CD4-positive, alpha-beta T cell treated with Interleukin-4 for 4 hours (primary cell): ENCODE measurements at regions not wholly inside any gene's neighbourhood (a gene's known extent, or its start where the extent isn't known, plus 50 kb on each side); places are given as distances from the start of the nearest gene placed in this dataset.
"Not testable (repeated sequence)": the region's sequence is repeated elsewhere in the genome, so short reads cannot be mapped to it uniquely, and the experiment has no call there.

Experiments used
- DNase-seq: peaks from one replicate; pipeline ENCODE4 v3.0.0-alpha.2; 2020

DNA sequence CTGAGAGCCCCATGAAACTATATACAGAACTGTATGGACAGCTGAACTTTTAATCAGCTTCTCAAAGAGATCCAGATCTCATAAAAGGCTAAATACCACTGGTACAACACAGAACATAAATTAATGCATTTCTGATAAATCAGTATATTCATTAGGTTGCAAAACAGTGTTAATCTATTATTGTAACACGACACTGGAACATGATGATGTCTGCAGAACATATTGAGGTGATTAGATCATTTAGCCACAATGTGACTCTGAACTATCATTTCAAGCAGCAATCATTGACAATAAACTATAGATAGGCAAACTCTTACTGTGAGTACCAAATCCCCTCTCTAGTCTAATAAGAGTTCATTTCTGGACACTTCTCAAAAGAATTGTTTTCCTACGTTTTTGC lies 50.3 kb downstream of the GASK1B start:
- DNase-seq, result no peak

DNA sequence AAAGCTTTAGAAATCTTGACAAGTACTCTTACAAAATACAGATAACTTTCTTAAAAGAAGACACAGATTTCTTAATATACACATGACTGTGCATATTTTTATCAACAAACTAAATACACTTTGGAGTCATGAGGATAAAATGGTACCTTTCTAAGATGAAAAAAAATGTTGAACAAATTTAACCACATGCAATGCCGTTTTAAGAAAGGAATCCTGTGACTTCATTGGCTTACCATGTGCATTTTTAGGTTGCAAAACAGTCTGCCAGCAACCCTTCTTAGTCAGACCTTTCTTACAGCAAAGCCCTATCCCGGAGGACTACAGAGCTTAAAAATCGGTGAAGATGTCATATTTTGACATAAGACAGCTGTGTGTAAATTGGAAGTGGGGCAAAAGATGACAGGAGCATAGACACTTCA lies 51.7 kb downstream of the GASK1B start:
- DNase-seq, result no peak

DNA sequence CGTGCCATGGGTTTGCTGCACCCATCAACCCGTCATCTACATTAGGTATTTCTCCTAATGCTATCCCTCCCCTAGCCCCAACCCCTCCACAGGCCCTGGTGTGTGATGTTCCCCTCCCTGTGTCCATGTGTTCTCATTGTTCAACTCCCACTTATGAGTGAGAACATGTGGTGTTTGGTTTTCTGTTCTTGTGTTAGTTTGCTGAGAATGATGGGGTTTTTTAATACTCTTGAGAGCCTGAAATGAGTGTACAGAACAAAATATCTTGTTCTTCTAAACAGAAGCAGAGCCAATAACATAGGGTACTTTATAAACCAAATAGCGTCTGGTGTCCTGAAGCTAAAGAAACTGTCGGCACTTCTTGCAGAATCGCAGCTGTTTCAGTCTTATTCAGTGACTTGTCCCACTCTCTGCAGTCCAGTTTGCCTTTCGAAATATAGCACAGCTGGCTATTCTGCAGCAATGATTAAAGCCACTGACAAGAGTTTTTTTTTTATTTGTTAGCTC lies 52.1 kb downstream of the GASK1B start:
- not testable (repeated sequence) for DNase-seq

DNA sequence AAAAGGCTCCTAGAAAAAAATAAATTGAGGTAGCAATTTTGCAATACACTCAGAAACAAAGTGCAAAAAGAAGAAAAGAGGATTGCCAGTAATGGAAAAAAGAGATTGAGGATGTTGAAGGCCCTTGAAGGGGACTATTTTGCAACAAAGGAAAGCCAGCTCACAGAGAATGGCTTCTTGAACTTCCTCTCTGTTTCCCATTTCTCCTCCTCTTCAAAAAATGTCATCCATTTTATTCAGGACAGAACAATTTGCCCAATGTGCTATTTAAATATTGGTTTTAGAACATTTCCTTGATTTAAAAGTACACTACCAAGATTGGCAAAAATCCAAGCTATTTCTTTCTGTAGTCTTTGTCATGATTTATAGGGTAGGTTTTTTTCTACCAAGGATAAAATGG lies 60.2 kb downstream of the GASK1B start:
- no peak for DNase-seq

DNA sequence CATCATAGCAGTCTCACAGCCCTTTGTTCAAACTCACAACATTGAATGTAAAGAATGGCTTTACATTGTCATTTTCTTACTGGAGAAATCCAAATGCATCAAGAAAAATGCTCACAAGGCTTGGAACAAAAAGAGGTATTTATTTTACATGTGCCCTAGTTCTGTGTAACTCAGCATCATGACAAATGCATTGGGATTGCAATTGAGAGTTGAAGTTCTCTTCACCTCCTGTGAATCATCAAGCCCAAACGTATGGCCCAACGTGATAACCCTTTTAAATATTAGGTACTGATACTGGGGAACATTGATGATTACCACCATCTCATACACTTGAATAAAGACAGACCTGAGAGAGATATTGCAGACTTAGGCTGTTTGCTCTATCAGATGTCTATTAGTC lies 61.6 kb downstream of the GASK1B start:
- no peak for DNase-seq

DNA sequence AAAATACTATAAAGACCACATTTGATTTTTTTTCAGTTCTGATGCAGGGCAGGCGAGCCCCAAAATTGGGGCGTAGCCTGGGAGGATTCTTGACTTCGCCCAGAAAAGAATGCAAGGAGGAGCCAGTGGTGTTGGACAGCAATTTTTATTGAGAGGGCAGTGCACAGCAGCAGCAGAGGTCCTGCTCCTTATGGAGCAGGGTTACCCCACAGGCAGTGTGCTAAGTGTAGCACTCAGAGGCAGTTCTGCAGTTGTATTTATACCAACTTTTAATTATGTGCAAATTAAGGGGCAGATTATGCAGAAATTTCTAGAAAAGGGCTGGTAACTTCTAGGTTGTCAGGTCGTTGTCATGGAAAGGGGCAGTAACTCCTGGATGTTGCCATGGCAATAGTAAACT lies 69.9 kb downstream of the GASK1B start:
- no peak for DNase-seq

DNA sequence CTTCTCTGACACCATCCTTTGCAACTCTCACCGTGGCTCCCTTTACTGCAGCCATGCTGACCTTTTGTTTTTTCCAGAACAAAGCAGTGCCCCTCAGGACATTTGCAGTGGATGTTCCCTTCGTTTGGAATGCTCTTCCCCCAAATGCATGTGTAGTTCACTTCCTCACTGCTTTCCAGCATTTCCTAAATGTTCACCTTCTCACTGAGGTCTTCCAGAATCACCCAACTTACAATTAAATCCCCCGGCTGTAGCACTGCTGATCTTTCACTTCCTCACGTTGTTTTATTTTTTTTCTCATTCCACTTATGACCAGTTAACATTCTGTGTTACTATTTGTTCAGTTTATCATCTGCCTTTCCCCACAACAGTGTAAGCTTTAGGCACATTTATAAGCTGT lies 73.1 kb downstream of the GASK1B start:
- no peak for DNase-seq

DNA sequence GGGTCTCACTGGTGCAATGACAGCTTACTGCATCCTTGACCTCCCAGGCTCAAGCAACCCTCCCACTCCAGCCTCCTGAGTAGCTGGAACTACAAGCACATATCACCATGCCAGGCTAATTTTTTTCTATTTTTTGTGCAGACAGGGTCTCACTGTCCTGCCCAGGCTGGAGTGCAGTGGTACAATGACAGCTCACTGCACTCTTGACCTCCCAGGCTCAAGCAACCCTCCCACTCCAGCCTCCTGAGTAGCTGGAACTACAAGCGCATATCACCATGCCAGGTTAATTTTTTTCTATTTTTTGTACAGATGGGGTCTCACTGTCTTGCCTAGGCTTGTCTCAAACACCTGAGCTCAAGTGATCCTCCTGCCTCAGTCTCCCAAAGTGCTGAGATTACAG lies 74.0 kb downstream of the GASK1B start:
- DNase-seq, result no peak

DNA sequence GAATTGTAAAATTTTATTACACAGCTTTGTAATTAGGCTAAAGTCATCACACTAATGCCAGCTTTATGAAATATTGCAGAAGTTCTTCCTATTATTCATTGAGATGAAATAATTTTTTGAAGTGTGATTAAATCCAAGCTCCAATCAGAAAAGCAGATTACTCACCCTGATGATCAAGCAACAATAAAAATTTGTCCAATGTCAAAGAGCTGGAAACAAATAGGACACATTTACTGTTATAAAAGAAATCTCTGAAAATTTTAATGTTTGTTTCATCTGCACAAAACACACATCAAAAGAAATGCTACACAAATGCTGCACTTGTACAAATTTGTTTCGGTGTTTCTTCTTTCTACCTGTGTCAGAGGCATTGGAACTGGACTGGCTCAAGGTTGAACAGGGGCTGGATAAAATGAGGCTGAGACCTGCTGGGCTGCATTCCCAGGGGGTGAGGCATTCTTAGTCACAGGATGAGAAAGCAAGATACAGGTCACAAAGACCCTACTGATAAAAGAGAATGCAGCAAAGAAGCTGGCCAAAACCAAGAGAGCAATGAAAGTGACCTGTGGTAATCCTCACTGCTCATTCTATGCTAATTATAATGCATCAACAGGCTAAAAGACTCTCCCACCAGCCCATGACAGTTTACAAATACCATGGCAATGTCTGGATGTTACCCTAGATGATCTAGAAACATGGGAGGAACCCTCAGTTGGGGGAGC lies 78.3 kb downstream of the GASK1B start:
- no peak for DNase-seq

DNA sequence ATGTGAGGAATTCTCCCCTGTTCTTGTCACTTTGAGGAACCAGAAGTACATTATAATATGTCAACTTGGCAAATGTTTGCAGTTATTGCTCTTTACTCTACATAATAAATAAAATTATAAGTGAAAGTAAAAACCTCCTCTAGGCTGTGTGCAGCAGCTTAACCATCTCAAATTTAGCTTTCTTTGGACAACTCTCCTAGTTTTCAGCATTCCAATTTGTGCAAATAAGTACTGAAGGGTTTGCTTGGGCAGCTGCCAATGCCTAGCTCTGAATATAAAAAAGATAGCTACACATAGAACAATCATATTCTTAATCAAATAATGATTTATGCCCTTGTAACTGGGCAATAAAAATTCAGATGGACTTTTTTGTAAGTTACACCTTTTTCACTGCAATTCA lies 82.5 kb downstream of the GASK1B start:
- no peak for DNase-seq

DNA sequence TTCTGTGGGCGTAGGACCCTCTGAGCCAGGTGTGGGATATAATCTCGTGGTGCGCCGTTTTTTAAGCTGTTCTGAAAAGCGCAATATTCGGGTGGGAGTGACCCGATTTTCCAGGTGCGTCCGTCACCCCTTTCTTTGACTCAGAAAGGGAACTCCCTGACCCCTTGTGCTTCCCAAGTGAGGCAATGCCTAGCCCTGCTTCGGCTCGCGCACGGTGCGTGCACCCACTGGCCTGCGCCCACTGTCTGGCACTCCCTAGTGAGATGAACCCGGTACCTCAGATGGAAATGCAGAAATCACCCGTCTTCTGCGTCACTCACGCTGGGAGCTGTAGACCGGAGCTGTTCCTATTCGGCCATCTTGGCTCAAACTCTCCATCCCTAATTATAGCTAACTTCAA lies 82.9 kb downstream of the GASK1B start:
- not testable (repeated sequence) for DNase-seq

DNA sequence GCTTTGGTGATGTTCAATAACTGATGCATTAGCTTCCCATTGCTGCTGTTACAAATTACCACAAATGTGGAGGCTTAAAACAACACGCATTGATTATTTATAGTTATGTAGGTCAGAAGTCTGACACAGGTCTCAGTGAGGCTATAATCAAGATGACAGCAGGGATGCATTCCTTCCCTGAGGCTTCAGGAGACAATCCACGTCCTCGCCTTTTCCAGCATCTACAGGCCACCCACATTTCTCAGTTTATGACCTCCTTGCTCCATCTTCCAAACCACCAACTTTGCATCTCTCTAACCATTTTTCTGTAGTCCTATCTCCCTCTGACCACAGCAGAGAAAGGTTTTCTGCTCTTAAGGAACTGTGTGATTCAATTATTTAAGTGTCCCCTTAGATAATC lies 92.5 kb downstream of the GASK1B start:
- DNase-seq, result no peak

DNA sequence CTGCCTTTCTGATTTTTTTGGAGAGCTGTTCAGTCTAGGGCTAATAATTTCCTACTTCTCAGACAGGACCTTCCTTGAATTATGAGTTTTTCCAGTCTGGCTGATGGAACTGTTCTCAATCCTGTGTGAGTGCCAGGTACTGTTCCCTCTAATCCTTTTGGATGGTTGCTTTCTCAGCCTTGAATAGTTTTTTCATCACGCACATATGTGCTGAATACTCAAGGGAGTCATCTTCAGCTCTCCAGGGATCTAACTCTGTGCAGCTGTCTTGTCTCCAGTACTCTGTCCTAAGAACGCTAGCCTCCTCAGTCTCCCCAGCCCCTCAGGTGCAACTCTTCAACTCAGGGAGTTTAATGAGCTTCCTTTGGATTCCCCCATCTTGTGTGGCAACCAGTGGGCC lies 93.2 kb downstream of the GASK1B start:
- no peak for DNase-seq

DNA sequence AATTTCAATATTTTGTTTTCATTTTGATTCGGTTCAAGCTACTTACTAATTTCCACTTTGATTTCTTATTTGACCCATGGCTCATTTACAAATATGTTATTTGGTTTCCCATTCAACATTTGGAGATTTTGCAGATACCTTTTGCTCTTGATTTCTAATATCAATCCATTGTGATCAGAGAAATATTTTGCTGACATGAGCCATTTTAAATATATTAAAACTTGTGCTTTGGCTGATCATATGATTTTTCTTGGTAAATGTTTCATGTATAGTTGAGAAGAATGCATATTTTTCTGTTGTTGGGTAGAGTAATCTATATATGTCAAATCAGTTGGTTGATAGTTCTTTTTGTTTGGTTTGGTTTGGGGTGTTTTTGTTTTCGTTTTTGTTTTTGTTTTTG lies 95.0 kb downstream of the GASK1B start:
- DNase-seq, result no peak

DNA sequence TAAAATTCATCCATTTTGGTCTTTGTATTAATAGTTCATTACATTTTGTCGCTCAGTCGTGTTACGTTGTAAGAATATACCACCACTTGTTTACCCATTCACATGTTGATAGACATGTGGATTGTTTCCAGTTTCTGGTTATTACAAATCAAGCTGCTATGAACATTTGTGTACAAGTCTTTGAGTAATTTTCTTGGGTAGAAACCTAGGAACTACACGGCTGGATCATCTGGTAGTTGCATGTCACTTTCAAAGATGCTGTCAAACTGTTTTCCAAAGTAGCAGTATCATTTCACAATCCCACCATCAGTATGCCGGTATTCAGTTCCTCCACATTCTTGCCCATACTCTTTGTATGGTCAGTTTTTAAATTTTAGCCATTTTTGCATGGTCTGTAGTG lies 98.0 kb downstream of the GASK1B start:
- DNase-seq, result no peak

DNA sequence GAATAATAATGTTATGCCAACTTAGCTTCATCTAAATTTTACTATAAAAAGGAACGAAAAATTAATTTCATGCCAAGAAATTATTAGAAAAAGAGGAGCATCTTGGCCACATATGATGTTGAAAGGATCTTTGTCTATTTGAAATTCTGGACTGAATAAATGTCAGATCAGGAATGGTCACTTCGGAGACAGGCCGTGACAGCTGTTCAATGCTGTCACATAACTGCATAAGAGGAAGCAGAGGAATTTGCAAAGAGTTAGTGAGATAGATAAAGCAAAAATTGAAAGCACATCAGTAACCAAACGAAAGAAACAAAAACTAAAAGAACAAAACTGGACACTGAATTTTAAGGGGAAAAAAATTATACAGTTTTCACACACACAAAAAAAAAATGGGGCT lies 100.9 kb downstream of the GASK1B start:
- DNase-seq, result no peak

DNA sequence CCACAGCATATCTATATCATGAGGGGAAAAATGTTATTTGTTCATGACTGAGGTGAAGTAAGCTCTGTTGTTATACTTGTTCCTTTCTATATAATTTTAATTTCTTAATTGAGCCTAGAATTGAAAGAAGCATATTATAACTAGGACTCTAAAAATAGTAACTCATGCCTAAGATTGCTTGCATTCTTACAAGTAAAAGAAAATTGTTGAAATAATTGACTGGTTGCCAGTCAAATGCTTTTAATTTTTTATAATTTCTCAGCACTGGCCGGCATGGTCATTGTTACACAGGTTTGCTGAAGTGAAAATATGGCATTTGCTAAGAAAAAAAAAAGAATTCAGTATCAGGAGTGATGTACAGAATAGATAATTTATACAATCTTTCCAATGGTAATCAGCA lies 104.8 kb downstream of the GASK1B start:
- DNase-seq, result no peak

DNA sequence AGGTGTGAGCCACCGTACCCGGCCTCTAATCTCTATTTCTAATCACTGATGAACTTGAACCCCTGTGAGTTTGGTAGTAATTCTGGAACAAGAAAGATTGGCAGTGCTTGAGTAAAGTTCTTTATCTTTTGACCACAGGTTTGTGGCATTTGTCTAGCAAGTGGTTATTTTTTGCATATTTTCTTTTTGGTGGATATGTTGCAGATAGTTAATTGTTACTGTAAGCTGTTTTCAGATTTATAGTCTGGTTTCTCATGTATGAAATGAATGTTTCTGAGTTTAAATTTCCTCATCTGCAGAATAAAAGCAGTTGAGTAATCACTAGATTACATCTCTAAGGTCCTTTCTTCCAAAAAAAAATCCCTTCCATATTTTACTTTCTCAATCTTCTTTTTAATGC lies 105.2 kb downstream of the GASK1B start:
- DNase-seq, result no peak

DNA sequence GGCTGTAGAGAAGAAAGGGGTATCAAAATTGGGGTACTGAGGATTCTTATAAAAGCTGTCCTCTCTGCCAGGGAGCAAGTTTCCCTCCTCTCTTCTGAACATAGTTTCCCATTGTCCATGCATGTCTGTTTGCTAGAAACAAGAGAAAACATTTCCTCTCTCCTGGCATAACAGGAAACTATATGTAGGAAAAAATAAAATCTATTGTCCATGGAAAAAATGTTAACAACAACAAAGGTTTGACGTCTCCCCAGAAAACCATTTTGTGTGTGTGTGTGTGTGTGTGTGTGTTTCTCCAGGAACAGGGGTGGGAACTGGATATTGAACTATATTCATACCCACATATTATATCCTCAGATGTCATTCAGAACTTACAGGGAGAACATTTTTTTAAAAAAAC lies 107.2 kb downstream of the GASK1B start:
- DNase-seq, result no peak

DNA sequence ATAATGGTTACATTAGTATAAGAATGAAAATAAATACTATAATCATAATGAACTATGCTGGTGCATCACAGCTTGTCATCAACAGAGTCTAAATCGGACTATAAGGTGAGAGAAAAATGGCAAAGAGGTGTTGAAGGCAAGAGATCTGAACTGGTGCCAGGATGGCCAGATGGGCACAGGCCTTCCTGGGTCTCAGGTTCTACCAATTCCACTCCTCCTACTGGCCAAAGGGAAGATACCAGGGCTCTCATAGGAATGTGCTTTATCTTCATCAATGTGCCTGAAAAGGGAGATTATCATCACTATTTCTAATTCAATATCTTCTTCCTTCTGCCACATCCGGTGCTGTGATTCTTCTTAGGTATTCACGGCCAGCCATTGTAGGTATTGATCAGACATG lies 107.6 kb downstream of the GASK1B start:
- DNase-seq, result no peak

DNA sequence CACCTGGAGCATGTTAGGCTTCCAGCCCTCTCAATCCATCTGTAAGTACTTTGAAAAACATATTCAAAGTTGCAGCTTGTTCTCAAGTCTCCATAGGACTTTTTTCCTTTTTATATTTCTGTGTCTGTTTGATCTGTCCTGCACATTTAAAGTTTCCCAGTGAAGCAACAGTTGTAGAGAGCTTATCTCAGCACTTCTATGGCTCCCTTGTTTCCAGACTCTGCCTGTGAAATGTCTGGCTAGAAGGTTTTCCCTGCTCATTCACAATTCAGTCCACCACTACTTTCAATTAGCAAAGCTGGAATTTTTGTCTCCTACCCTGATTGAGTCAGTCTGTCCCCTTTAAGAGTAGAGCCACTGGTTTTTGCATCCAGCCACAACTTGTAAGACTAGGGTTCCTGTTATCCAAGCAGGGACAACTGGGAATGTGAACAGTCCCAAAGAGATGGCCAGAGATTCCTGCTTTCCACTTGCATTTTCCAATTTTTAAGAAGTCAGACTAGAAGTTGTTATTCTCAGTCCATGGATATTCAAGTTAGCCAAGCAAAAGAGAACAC lies 116.1 kb downstream of the GASK1B start:
- DNase-seq, result no peak

DNA sequence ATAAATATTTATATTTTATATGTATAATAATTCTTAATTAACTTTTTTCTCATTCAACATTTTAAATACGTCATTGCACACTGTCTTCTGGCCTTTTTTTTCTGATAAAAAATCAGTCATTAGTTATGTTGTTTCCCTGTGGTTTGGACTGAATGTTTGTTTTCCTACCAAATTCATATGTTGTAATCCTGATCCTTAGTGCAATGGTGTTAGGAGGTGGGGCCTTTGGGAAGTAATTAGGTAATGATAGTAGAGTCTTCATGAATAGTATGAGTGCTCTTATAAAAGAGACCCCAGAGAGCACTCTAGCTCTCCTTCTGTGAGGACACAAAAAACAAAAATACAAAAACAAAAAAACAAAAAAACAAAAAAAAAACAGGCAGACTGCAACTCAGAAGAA lies 117.2 kb downstream of the GASK1B start:
- no peak for DNase-seq

DNA sequence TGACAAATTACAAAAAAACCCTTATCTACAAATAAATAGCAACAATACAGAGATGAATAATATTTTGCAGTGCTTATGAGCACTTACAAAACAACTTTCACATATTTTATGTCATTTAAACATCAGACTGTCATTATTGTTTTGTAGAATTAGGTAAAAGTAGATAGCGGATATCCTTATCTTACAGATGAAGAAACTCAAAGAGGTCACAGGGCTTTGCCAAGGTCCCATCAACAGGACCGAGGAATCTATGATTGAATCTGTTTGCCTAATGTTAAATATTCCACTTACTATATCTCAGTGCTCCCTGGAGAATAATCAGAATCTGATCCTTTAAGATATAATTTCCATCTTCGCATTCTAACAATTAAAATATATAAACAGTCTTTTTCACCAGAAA lies 119.0 kb downstream of the GASK1B start:
- DNase-seq, result no peak

DNA sequence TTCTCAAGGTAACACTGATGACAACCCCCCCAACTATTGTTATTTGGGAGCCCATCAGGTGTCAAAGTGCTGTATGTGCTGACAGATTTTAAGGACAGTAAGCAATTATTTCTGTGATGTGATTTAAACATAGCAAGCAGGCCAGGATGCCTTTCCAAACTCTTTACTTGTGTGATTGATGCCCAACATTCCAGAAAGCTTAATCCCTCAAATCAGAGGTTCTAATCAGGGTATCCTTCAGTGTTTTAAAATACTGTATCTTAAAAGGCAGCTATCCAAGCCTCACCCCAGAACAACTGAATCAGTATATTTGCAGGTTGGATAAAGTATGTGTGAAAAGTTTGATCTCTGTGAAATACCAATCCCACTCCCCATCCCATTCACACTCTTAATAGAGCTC lies 119.7 kb downstream of the GASK1B start:
- no peak for DNase-seq
